ENCODE measurements at regions not wholly inside any gene's neighbourhood (a gene's known extent, or its start where the extent isn't known, plus 50 kb on each side); places are given as distances from the start of the nearest gene placed in this dataset.

GRCh38 chr13:42706286-42706685 lies 75.1 kb upstream of the FAM216B start:
- no peaks in the 10 kb centered on the region for H3K27me3 ChIP-seq (ENCODE audit: low read depth)
- H3K9me3 ChIP-seq (replicated peaks), result no peaks in the 10 kb centered on the region
- no peaks in the 10 kb centered on the region for H3K36me3 ChIP-seq
- intact Hi-C loops (cut with micrococcal nuclease), result no loop called here
- peak overlapping the region; percentile 9 for H3K27ac ChIP-seq (replicated peaks)
- DNase-seq, result no peak
- no peak overlapping the region for H3K4me3 ChIP-seq
- TF ChIP-seq CTCF (IDR thresholded peaks at IDR 0.05; ENCODE audit: borderline replicate concordance), result no peak
- H3K4me1 ChIP-seq, result peaks cover 25% of the 10 kb centered on the region

- Histone ChIP-seq H3K9me3 (replicated peaks) (no peaks in the 10 kb centered on the region), H3K4me3 (no peak overlapping the region), H3K27me3 (ENCODE audit: low read depth) (no peaks in the 10 kb centered on the region), H3K27ac (replicated peaks) (peak overlapping the region; percentile 73), H3K36me3 (no peaks in the 10 kb centered on the region), H3K4me1 (peaks cover 25% of the 10 kb centered on the region)
- intact Hi-C loops (cut with micrococcal nuclease), result no loop called here
- TF ChIP-seq CTCF (IDR thresholded peaks at IDR 0.05; ENCODE audit: borderline replicate concordance), result no peak
- DNase-seq, result no peak
These were observed 74.3 kb upstream of the FAM216B start for GRCh38 chr13:42707048-42707447.

GRCh38 chr13:42707586-42707985 lies 73.8 kb upstream of the FAM216B start:
- no peaks in the 10 kb centered on the region for H3K36me3 ChIP-seq
- peak overlapping the region; percentile 73 for H3K27ac ChIP-seq (replicated peaks)
- no peak for TF ChIP-seq CTCF (IDR thresholded peaks at IDR 0.05; ENCODE audit: borderline replicate concordance)
- H3K9me3 ChIP-seq (replicated peaks), result no peaks in the 10 kb centered on the region
- no peaks in the 10 kb centered on the region for H3K27me3 ChIP-seq (ENCODE audit: low read depth)
- H3K4me3 ChIP-seq, result no peak overlapping the region
- intact Hi-C loops (cut with micrococcal nuclease), result no loop called here
- H3K4me1 ChIP-seq, result peaks cover 23% of the 10 kb centered on the region
- DNase-seq, result no peak

- peak overlapping the region; percentile 73 for H3K27ac ChIP-seq (replicated peaks)
- DNase-seq, result no peak
- no peaks in the 10 kb centered on the region for H3K27me3 ChIP-seq (ENCODE audit: low read depth)
- no peak overlapping the region for H3K4me3 ChIP-seq
- H3K9me3 ChIP-seq (replicated peaks), result no peaks in the 10 kb centered on the region
- no peaks in the 10 kb centered on the region for H3K36me3 ChIP-seq
- H3K4me1 ChIP-seq, result peaks cover 18% of the 10 kb centered on the region
- intact Hi-C loops (cut with micrococcal nuclease), result no loop called here
- TF ChIP-seq CTCF (IDR thresholded peaks at IDR 0.05; ENCODE audit: borderline replicate concordance), result no peak
These were observed 73.0 kb upstream of the FAM216B start for GRCh38 chr13:42708391-42708790.

GRCh38 chr13:42709276-42709675 lies 72.1 kb upstream of the FAM216B start:
- no peak overlapping the region for H3K4me3 ChIP-seq
- peaks cover 18% of the 10 kb centered on the region for H3K4me1 ChIP-seq
- no peak for TF ChIP-seq CTCF (IDR thresholded peaks at IDR 0.05; ENCODE audit: borderline replicate concordance)
- peak overlapping the region; percentile 73 for H3K27ac ChIP-seq (replicated peaks)
- no peaks in the 10 kb centered on the region for H3K36me3 ChIP-seq
- intact Hi-C loops (cut with micrococcal nuclease), result no loop called here
- DNase-seq, result no peak
- H3K9me3 ChIP-seq (replicated peaks), result no peaks in the 10 kb centered on the region
- H3K27me3 ChIP-seq (ENCODE audit: low read depth), result no peaks in the 10 kb centered on the region

GRCh38 chr13:42715909-42716308 lies 65.5 kb upstream of the FAM216B start:
- TF ChIP-seq CTCF (IDR thresholded peaks at IDR 0.05; ENCODE audit: borderline replicate concordance), result no peak
- no peaks in the 10 kb centered on the region for H3K36me3 ChIP-seq
- peak; percentile 18 for DNase-seq
- H3K4me3 ChIP-seq, result no peak overlapping the region
- H3K9me3 ChIP-seq (replicated peaks), result no peaks in the 10 kb centered on the region
- peak overlapping the region; percentile 37 for H3K27ac ChIP-seq (replicated peaks)
- H3K27me3 ChIP-seq (ENCODE audit: low read depth), result no peaks in the 10 kb centered on the region
- H3K4me1 ChIP-seq, result peaks cover 7% of the 10 kb centered on the region
- intact Hi-C loops (cut with micrococcal nuclease), result no loop called here

Data from left ventricle myocardium inferior (tissue), 1 donor.